ENCODE measurements at regions not wholly inside any gene's neighbourhood (a gene's known extent, or its start where the extent isn't known, plus 50 kb on each side); places are given as distances from the start of the nearest gene placed in this dataset.

DNA sequence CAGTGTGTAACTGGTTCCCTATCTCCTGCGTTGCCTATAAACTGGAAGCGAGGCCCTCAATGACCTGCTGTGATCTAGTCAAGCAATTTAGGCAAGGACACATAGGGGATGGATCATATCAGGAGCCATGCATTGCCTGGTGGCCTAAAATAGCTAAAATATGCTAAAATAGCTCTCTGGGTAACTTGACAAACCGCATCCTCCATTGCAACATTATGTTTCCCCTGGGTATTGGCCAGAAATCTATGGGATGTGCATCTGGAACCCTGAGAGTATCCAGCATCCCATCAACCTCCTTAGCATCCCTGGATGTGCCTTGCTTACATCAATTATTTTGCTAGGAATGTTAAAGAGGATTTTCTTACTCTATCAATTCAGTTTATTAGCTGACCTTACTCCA lies 91.7 kb upstream of the ADCY1 start:
- Histone ChIP-seq H3K4me2 (ENCODE audit: insufficient read depth, insufficient read length, low read length) (no peak overlapping the region), H3K23me2 (ENCODE audit: insufficient read length, low read depth, low read length, poor library complexity, severe bottlenecking) (no peaks in the 10 kb centered on the region), H3K27ac (ENCODE audit: insufficient read length, low read depth, low read length) (no peak overlapping the region), H4K8ac (replicated peaks; ENCODE audit: insufficient read length, low read depth, low read length) (no peak overlapping the region), H3K79me1 (ENCODE audit: insufficient read depth, low read depth, low read length, poor library complexity, severe bottlenecking) (no peaks in the 10 kb centered on the region), H3K18ac (ENCODE audit: insufficient read length, low read depth, low read length) (no peak overlapping the region), H4K20me1 (ENCODE audit: control insufficient read depth, insufficient read depth, insufficient read length) (no peaks in the 10 kb centered on the region), H2BK20ac (ENCODE audit: low read depth, low read length, poor library complexity, severe bottlenecking) (no peak overlapping the region), H3K56ac (ENCODE audit: insufficient read length, low read depth, low read length) (no peak overlapping the region), H4K5ac (ENCODE audit: insufficient read length, low read depth, low read length) (no peak overlapping the region), H3T11ph (ENCODE audit: low read length) (no peak overlapping the region), H3K14ac (ENCODE audit: insufficient read depth, low read length) (no peak overlapping the region), H2AFZ (ENCODE audit: low read length) (no peak overlapping the region), H4K91ac (ENCODE audit: insufficient read length, low read depth, low read length) (no peak overlapping the region), H3K27me3 (ENCODE audit: insufficient read depth, low read length) (no peaks in the 10 kb centered on the region), H3K9ac (ENCODE audit: extremely low read depth, insufficient read length, low read length) (no peak overlapping the region), H3K4ac (ENCODE audit: low read depth, low read length) (no peak overlapping the region), H2BK120ac (ENCODE audit: low read depth, low read length, poor library complexity, severe bottlenecking) (no peak overlapping the region), H3K79me2 (ENCODE audit: insufficient read depth, low read length) (no peaks in the 10 kb centered on the region), H3K23ac (ENCODE audit: insufficient read length, low read depth, low read length) (no peak overlapping the region), H2BK5ac (ENCODE audit: insufficient read length, low read length) (no peak overlapping the region), H3K4me1 (ENCODE audit: insufficient read depth, low read length) (no peaks in the 10 kb centered on the region; the same call in 1 of the 2 replicates), H2BK12ac (ENCODE audit: insufficient read length, low read depth, low read length) (no peak overlapping the region), H2BK15ac (ENCODE audit: low read depth, low read length) (no peak overlapping the region), H2AK5ac (ENCODE audit: insufficient read length, low read length) (no peak overlapping the region), H3K9me3 (ENCODE audit: control insufficient read depth, low read depth, low read length) (no peaks in the 10 kb centered on the region)
- no CpG with 5 or more reads among the region's 3 CpGs for WGBS (ENCODE audit: extremely low coverage, insufficient read length, low lambda C conversion rate)
- H3K36me3 Mint-ChIP-seq (ENCODE audit: insufficient read depth in 1 of 3, low read depth in 3 of 3): no peaks in the 10 kb centered on the region
- no peak for DNase-seq
- no peak for TF ChIP-seq CTCF (conservative IDR thresholded peaks at IDR 0.05)
- peaks cover 32 to 36% of the 10 kb centered on the region in 2 experiments for H3K4me1 Mint-ChIP-seq
- no peak overlapping the region; a peak in 1 of 7 replicates for H3K27ac Mint-ChIP-seq
- H3K9me3 Mint-ChIP-seq: no peaks in the 10 kb centered on the region; a peak in 1 of 5 replicates
- no peaks in the 10 kb centered on the region for H3K27me3 Mint-ChIP-seq (ENCODE audit: low read depth)
- no peak overlapping the region for H3K4me3 Mint-ChIP-seq
